DMS53 treated with DMSO at 0.1 percent for 48 hours (cell line): ENCODE measurements at regions not wholly inside any gene's neighbourhood (a gene's known extent, or its start where the extent isn't known, plus 50 kb on each side); places are given as distances from the start of the nearest gene placed in this dataset.
A peak's percentile ranks its signal among the peaks of the same experiment; 100 is the strongest.
"Not testable (repeated sequence)": the region's sequence is repeated elsewhere in the genome, so short reads cannot be mapped to it uniquely, and the experiment has no call there.

Experiments
- DNase-seq: peaks from one replicate; lab custom pipeline; 2025; ENCODE audit not compliant: unreplicated experiment; lab: John Stamatoyannopoulos, UW

GRCh38 chr6:137798846-137799245 is 68.2 kb upstream of the TNFAIP3 start:
- no peak for DNase-seq

DNA sequence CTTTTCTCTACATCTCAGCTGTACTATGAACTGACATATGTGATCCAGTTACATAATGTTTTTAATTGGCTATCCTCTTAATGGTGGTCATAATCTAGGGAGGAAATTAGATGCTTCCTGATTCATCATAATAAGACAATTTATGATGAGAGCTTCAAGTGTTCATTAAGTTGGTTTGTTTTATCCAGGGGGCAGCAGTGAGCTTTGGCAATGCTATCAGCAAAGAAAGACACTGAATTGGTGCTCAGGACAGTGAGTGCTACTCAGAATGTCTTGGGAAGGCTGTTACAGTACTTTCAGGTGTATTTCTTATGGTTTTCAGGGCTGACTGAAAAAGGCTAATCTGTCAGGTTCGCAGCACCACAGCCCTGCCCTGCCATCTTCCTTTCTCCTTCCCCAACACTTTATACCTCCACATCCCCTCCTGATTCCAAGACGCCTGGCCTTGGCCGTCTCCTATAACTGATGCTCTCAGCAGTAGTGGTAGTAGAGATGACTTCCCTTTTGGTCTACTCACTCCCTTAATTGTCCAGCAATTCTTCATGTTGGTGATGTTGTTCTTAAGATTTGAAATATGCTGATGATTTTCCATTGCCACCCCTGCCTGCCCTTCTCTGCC is 67.0 kb upstream of the TNFAIP3 start:
- peak; percentile 4 for DNase-seq

- no peak for DNase-seq
These were observed 66.3 kb upstream of the TNFAIP3 start for GRCh38 chr6:137800762-137801161.

GRCh38 chr6:137801352-137802114 is 65.5 kb upstream of the TNFAIP3 start:
- DNase-seq, result no peak

- no peak for DNase-seq
These were observed 64.5 kb upstream of the TNFAIP3 start for GRCh38 chr6:137802408-137803182.

DNA sequence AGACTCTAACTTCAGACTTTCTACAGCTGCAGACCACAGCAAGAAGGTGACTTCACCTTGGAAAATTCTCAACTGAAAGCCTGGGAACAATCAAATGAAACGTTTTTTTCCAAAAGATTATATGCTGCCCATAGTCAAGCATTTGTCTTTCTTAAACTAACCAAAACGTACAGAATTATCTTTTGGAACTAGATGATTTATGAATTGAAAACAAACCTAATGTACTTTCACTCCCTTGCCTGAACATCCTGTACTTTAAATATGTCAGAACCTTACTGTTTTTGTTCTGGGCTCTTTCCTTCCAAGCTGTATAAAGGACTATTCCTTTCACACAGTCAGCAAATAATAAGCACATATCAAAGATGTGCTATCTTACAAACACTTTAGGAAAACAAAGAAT is 62.4 kb upstream of the TNFAIP3 start:
- DNase-seq, result no peak

DNA sequence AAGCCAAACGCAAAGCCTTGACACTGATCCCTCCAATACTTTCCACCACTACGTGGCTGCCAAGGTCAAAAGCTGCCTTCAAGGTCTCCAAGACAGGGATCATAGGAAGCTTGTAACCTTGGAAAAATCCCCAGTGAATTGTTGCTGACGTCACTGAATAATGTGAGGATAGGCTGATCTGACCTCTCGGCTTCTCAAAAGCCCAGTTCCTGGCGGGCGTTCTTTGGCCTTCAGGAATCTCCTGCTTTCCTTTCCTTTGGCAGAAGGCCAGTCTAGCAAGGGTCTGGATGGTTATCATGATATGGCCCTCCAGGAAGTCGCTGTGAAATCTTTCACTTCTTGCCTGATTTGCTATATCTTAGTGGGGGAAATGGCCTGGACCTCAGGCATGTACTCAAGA is 61.4 kb upstream of the TNFAIP3 start:
- DNase-seq, result no peak

DNA sequence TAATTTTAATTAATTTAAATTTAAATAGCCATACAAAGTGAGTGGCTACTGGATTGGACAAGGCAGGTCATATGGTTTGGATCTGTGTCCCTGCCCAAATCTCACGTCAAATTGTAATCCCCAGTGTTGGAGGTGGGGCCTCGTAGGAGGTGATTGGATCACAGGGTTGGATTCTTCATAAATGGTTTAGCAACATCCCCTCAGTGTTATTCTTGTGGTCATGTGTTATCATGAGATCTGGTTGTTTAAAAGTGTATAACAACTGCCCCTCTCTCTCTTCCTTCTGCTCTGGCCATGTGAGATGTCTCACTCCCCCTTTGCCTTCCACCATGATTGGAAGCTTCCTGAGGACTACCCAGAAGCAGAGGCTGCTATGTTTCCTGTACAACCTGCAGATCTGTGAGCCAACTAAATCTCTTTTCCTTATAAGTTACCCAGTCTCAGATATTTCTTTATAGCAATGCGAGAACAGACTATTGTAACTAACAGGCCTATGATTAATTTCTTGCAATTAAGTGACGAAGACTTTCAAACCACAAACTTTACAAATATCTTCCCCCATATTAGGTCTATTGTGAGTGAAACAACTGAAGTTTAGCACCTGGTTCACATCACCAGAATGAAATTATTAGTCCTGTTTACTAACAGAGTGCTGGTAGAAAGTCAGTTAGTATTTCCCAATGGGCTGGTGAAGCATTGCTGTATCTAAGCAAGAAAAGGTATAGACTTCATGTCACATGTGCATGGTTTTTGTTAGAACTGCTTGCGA is 60.0 kb upstream of the TNFAIP3 start:
- no peak for DNase-seq

DNA sequence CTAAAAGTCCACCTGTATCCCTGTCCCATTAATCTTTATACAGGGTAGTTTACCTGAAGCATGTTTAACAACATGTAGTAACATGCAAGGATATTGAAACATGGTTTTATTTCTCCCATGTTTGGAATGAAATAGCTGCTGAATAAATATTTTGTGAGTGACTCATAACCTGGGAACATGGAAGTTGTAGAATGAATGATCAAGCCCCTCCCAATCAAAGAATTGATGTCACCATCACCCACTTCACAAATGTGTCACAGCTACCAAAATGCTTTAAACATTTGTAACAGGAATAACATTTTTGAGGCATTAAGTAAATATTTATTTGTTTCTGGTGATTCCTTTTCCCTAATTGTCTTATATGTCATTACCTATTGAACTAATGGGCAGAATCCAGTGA is 58.9 kb upstream of the TNFAIP3 start:
- no peak for DNase-seq

DNA sequence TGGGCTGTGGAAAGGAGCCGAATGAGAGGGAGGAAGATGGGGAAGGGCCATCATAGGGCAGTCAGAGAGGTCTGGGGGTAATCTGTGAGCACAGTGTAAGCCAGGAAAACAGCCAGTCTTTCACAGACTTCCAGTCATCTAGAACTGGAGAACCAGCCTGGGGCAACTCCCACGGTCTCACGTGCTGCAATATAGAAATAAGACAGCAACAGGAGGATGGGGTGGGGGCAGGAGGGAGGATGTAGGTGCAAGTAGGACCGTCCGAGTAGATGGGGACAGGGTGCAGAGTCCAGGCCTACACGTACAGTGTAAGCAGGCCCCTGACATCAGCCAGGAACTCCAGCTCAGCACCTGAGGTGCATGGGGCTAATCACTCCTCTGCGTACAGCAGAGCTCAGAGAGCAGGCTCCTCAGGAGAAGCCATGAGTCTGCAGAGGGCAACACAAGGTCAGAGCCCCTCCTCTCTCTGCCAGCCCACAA is 58.2 kb upstream of the TNFAIP3 start:
- no peak for DNase-seq

GRCh38 chr6:137809895-137810553 is 57.0 kb upstream of the TNFAIP3 start:
- not testable (repeated sequence) for DNase-seq

- no peak for DNase-seq
These were observed 56.4 kb upstream of the TNFAIP3 start for GRCh38 chr6:137810554-137811120.

DNA sequence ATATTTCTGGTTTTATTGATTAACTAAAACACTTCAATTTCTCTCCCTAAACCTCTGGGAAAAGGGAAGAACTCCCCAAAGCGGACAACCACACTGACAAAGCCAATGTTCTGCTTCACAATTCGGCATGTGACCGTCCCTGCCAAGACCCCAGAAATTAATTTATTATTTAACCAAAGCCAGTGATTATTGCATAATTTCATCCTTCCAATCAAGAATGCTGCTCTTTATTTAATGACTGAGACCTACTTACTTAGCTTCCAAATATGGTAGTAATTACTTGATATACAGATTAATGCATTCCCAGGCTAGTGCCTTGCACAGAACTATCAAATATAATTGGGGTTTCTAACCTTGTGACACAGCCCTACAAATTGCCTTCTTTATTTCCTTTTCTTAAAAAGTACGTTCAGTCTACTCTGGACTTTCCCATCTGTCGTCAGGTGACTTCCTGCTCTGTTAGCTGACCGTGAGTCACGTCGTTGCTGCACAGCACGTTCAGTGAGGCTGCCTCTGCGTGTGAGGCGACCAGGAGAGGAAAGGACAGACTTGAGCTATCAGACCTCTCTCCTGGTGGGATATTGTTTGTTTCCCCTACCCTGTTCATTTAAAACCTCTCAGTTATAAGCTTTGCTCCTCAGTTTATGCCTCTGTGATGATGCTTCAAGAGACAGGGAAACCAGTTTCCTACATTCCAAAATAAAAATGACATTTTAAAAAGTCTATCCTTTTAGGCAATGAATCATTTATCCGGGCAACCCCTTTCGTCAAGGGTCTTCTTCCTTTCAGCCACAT is 55.7 kb upstream of the TNFAIP3 start:
- DNase-seq, result peak; percentile 36

DNA sequence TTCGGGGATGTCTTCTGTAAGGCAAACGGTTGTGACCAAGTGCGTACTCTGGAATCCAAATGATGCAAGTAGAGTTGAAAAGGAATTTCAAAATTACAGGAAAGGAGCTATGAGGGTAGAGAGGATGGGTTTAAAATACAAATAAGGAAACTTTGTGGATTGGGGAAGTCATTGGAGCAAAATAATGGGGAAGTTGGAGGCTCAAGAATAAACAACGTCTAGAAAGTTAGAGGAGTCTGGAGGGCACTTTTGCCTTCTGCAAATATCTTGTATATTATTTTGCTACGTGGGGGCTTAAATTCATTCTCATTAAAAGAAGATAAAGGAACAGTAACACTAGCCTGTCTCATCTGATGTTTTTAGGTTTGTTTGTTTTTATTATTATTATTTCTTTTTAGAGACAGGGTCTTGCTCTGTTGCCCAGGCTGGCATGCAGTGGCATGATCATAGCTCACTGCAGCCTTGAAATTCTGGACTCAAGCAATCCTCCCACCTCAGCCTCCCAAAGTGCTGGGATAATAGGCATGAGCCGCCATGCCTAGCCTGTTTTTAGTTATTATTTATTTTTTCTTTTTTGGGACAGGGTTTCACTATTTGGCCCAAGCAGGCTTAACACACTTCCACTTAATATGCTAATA is 55.0 kb upstream of the TNFAIP3 start:
- DNase-seq, result no peak

GRCh38 chr6:137813308-137813970 is 53.6 kb upstream of the TNFAIP3 start:
- DNase-seq, result no peak

GRCh38 chr6:137814030-137814429 is 53.0 kb upstream of the TNFAIP3 start:
- DNase-seq, result not testable (repeated sequence)

- no peak for DNase-seq
These were observed 51.4 kb upstream of the TNFAIP3 start for GRCh38 chr6:137815692-137816091.

DNA sequence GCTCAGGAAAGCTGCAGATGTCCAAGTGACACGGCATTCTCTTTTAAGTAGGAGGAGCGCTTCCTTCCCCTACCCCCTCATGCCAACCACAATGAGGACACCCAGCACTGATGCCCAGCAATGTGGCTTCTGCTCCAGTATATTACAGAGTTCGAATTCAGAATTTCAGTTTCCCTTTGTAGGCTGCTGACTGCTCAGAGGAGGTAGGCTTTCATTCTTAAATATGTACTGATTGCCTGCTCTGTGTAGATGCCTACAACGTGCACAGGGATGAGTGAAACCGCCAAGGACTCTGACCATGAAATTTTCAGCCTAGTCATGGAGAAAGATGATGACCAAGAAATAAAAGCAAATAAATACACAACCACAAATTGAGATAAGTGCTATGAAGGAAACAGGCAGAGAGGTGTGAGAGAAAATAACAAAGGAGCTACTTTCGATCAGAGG is 50.9 kb upstream of the TNFAIP3 start:
- DNase-seq, result no peak
